PC-9 (cell line): ENCODE measurements at regions not wholly inside any gene's neighbourhood (a gene's known extent, or its start where the extent isn't known, plus 50 kb on each side); places are given as distances from the start of the nearest gene placed in this dataset.
"Not testable (repeated sequence)": the region's sequence is repeated elsewhere in the genome, so short reads cannot be mapped to it uniquely, and the experiment has no call there.

ENCODE experiments used
- BruUV-seq: library from RNA; stranded (reverse); fragments of 400-500 nt; replicated peaks from 2 replicates; lab custom pipeline; 2021; lab: Mats Ljungman, UMichigan
- CTCF ChIA-PET: fragments of 300-600 bp; sonication (Branson Sonifier 250); formaldehyde crosslinking; loops from one replicate; lab custom pipeline; 2022; ENCODE audit warnings: antibody characterized with exemption; lab: Charles Lee
- POLR2A ChIA-PET: fragments of 300-600 bp; sonication (Branson Sonifier 250); formaldehyde crosslinking; loops from one replicate; lab custom pipeline; 2022; ENCODE audit warnings: antibody characterized with exemption; ENCODE audit not compliant: unreplicated experiment; lab: Charles Lee
- DNase-seq, 2 experiments: peaks; one replicate each; pipeline versions ENCODE4 v3.0.0 to v3.0.0-alpha.2; 2015 to 2022; ENCODE audit warnings: mixed read lengths in 1 of 2
- H2AFZ ChIP-seq: fragments of 200-600 bp; sonication (generic); 2 replicates; pipeline ENCODE4 v1.8.1; 2017; ENCODE audit warnings: antibody characterized with exemption
- H3F3A ChIP-seq: fragments of 200-600 bp; sonication (generic); 2 replicates; pipeline ENCODE4 v1.8.1; 2017; ENCODE audit warnings: antibody characterized with exemption, mild to moderate bottlenecking, low read depth; ENCODE audit not compliant: insufficient read depth
- H3K27ac ChIP-seq: fragments of 200-600 bp; sonication (generic); 2 replicates; pipeline ENCODE4 v1.6.1; 2016; ENCODE audit warnings: mixed run types
- H3K27me3 ChIP-seq: fragments of 200-600 bp; sonication (generic); 2 replicates; pipeline ENCODE4 v1.6.1; 2016; ENCODE audit warnings: low read depth, mixed run types; ENCODE audit not compliant: insufficient read depth
- H3K36me3 ChIP-seq: fragments of 200-600 bp; sonication (generic); 2 replicates; pipeline ENCODE4 v1.6.1; 2016; ENCODE audit warnings: low read depth, mixed run types
- H3K4me1 ChIP-seq: fragments of 200-600 bp; sonication (generic); replicated peaks from 2 replicates; pipeline ENCODE4 v1.6.1; 2016; ENCODE audit warnings: mixed run types; ENCODE audit not compliant: insufficient read depth
- H3K4me2 ChIP-seq: fragments of 200-600 bp; sonication (generic); 2 replicates; pipeline ENCODE4 v1.6.1; 2017; ENCODE audit warnings: mixed run types
- H3K4me3 ChIP-seq: fragments of 200-600 bp; sonication (generic); 2 replicates; pipeline ENCODE4 v1.6.1; 2016; ENCODE audit warnings: mixed run types
- H3K79me2 ChIP-seq: fragments of 200-600 bp; sonication (generic); 2 replicates; pipeline ENCODE4 v1.6.1; 2017; ENCODE audit warnings: low read depth, mixed run types
- H3K9me2 ChIP-seq: fragments of 200-600 bp; sonication (generic); 2 replicates; pipeline ENCODE4 v1.8.1; 2017; ENCODE audit warnings: mild to moderate bottlenecking; ENCODE audit not compliant: insufficient read depth
- H3K9me3 ChIP-seq: fragments of 200-600 bp; sonication (generic); 2 replicates; pipeline ENCODE4 v1.8.1; 2016; ENCODE audit warnings: low read depth; ENCODE audit not compliant: insufficient read depth
- H4K20me1 ChIP-seq: fragments of 200-600 bp; sonication (generic); 2 replicates; pipeline ENCODE4 v1.8.1; 2017; ENCODE audit not compliant: insufficient read depth
- CTCF ChIP-seq: fragments of 200-600 bp; sonication (generic); conservative IDR thresholded peaks from 2 replicates; pipeline ENCODE4 v1.6.1; 2017; ENCODE audit warnings: mixed run types, antibody characterized with exemption, mild to moderate bottlenecking, moderate library complexity
- EZH2 ChIP-seq: fragments of 200-600 bp; sonication (generic); IDR thresholded peaks from 2 replicates; pipeline ENCODE4 v1.8.0; 2017; ENCODE audit warnings: antibody characterized with exemption, low read depth
- intact Hi-C: fragments of 100-400 bp; cut with micrococcal nuclease; formaldehyde crosslinking; loops from one replicate; pipeline ENCODE4 v1.10.0; 2022; ENCODE audit not compliant: unreplicated experiment

- ChIA-PET POLR2A (no interaction called here), CTCF (no interaction called here)
- H3K79me2 ChIP-seq = no peaks in the 10 kb centered on the region
- H3K4me3 ChIP-seq = no peak overlapping the region
- no peaks in the 10 kb centered on the region for H3K9me2 ChIP-seq
- H3K4me2 ChIP-seq = no peak overlapping the region
- no peaks in the 10 kb centered on the region for H3K4me1 ChIP-seq
- intact Hi-C loops = no loop called here
- no peaks in the 10 kb centered on the region for H3K27me3 ChIP-seq
- H3K27ac ChIP-seq = no peak overlapping the region
- no peaks in the 10 kb centered on the region for H3K9me3 ChIP-seq
- BruUV-seq = no TSS peak
- no peak for TF ChIP-seq EZH2
- TF ChIP-seq CTCF = no peak
- no peak for DNase-seq
- no peaks in the 10 kb centered on the region for H4K20me1 ChIP-seq
- no peak overlapping the region for H2AFZ ChIP-seq
- no peaks in the 10 kb centered on the region for H3K36me3 ChIP-seq
- H3F3A ChIP-seq = no peaks in the 10 kb centered on the region
These were observed 597.9 kb downstream of the DMRTA1 start for GRCh38 chr9:23044549-23044948.

GRCh38 chr9:23046026-23046425, 599.4 kb downstream of the DMRTA1 start:
- H3K79me2 ChIP-seq, H2AFZ ChIP-seq, H3K4me2 ChIP-seq, CTCF ChIA-PET, BruUV-seq, H3K9me2 ChIP-seq, H3K27me3 ChIP-seq, intact Hi-C loops, H3K27ac ChIP-seq, H3K9me3 ChIP-seq, H3K4me3 ChIP-seq, H4K20me1 ChIP-seq, H3F3A ChIP-seq, H3K4me1 ChIP-seq, H3K36me3 ChIP-seq, POLR2A ChIA-PET, DNase-seq: not testable (repeated sequence)

- H3F3A ChIP-seq = no peaks in the 10 kb centered on the region
- no peak overlapping the region for H2AFZ ChIP-seq
- H3K4me3 ChIP-seq = no peak overlapping the region
- TF ChIP-seq EZH2 = no peak
- TF ChIP-seq CTCF = no peak
- H4K20me1 ChIP-seq = no peaks in the 10 kb centered on the region
- no peaks in the 10 kb centered on the region for H3K79me2 ChIP-seq
- no peaks in the 10 kb centered on the region for H3K9me3 ChIP-seq
- no peaks in the 10 kb centered on the region for H3K9me2 ChIP-seq
- H3K36me3 ChIP-seq = no peaks in the 10 kb centered on the region
- H3K27me3 ChIP-seq = no peaks in the 10 kb centered on the region
- no peak overlapping the region for H3K4me2 ChIP-seq
- no peaks in the 10 kb centered on the region for H3K4me1 ChIP-seq
- H3K27ac ChIP-seq = no peak overlapping the region
- ChIA-PET POLR2A (no interaction called here), CTCF (no interaction called here)
- intact Hi-C loops = no loop called here
- BruUV-seq = no TSS peak
- DNase-seq = no peak
These were observed 603.9 kb downstream of the DMRTA1 start for GRCh38 chr9:23050548-23050947.

- Histone ChIP-seq H3K27me3 (no peaks in the 10 kb centered on the region), H2AFZ (no peak overlapping the region), H3K9me2 (no peaks in the 10 kb centered on the region), H3K36me3 (no peaks in the 10 kb centered on the region), H3K9me3 (no peaks in the 10 kb centered on the region), H3K4me3 (no peak overlapping the region), H3K4me1 (no peaks in the 10 kb centered on the region), H4K20me1 (no peaks in the 10 kb centered on the region), H3K79me2 (no peaks in the 10 kb centered on the region), H3F3A (no peaks in the 10 kb centered on the region), H3K27ac (no peak overlapping the region), H3K4me2 (no peak overlapping the region)
- TF ChIP-seq EZH2 (no peak), CTCF (no peak)
- POLR2A ChIA-PET = no interaction called here
- intact Hi-C loops = no loop called here
- DNase-seq = no peak
- CTCF ChIA-PET = no interaction called here
- BruUV-seq = no TSS peak
These were observed 626.5 kb downstream of the DMRTA1 start for GRCh38 chr9:23073136-23073535.
